Ovary (tissue), 3 donors: ENCODE measurements at regions not wholly inside any gene's neighbourhood (a gene's known extent, or its start where the extent isn't known, plus 50 kb on each side); places are given as distances from the start of the nearest gene placed in this dataset.

Experiments
- CTCF ChIP-seq, 3 donors: fragments of 450-650 bp in 2 of 3; fragments of 200-600 bp in 1 of 3; IDR thresholded peaks; one replicate each; pipeline versions ENCODE4 v1.5.1 to v1.8.0; 2016 to 2022; ENCODE audit warnings: antibody characterized with exemption in 3 of 3, mild to moderate bottlenecking in 1 of 3
- EP300 ChIP-seq: sonication (generic); formaldehyde crosslinking; IDR thresholded peaks from one replicate; pipeline ENCODE4 v1.6.1; 2017; ENCODE audit warnings: antibody characterized with exemption
- POLR2A ChIP-seq: fragments of 450-650 bp; IDR thresholded peaks from one replicate; pipeline ENCODE4 v1.6.1; 2017; ENCODE audit warnings: antibody characterized with exemption, mild to moderate bottlenecking, moderate library complexity
- donor health status: DM: no; HTN: no; CAD: no.

DNA sequence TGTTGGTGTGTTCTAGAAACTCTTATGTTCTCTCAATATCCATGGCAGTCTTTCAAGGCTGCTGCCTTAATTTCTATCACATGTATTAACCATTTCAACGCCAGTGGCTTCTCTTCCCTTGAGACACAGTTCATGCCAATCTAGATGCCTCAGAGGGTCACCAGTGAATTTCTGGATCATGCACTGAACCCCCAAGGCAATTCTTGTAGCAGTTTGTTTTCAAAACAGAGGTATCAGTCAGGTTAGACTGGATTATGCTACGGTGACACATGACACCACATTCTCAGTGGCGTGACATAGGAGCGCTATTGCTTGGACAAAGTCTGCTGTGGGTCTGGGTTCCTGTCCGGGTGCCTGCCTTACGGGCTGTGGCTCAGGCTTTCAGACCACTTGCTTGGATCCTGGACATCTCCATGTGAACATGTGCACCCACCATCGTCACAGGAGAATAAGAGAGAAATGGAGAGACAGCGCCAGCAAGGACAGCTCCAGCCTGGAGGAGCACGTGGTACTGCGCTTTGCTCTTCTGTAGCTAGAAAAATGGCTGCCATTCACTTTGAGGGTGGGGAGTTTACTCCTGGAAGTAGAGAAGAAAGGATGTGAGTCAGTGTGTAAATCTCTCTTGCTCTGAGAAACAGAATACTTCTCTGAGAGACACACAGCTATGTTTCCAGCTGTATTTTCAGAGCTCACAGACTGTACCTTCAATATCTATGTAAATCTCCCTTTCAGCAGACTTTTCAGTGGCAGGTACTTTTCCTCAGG is 329.3 kb upstream of the ADCY2 start:
- TF ChIP-seq CTCF (IDR thresholded peaks at IDR 0.05), result no peak
- TF ChIP-seq POLR2A, result no peak
- no peak for TF ChIP-seq EP300
